Stimulated activated CD4-positive, alpha-beta T cell treated with anti-CD3 and anti-CD28 coated beads, Interleukin-15, amount 100 ng/mL, for 1 hour (primary cell): ENCODE measurements at regions not wholly inside any gene's neighbourhood (a gene's known extent, or its start where the extent isn't known, plus 50 kb on each side); places are given as distances from the start of the nearest gene placed in this dataset.

Source experiments
- DNase-seq, 2 donors: peaks; one replicate each; pipeline ENCODE4 v3.0.0-alpha.2; 2020; ENCODE audit warnings: low read depth in 1 of 2, low spot score in 1 of 2

DNA sequence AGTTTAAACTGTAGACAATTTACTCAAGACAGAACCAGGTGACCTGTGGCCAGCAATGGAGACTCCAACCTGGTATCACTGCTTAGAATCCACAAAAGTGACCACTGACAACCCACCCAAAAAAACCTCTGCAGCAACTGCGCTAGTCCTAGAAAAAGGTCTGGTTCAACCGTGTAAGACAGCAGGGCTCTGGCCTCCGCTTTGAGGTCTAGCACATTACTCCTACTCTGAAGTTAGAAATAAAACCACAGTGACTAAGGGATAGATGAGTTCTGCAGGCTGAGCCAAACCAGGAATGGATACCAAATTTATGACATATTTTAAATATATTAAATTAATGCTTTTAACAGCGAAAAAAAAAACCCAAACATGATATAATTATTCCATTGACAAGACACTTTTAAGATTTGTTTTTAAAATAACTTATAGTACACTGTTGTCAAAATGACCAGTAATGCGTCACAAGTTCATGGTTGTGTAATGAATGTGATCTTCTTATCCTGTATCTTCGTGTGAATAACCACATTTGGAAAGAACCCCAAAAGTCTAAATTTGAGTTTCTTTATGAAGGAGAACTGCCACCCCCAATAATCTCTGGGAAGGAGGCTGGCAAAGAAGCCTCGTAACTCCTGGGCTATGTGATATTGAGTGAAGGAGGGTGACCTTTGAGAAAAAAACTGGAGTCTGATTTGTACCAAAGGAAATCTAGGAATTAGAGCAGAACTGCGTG is 101.9 kb upstream of the SLC44A1 start:
- DNase-seq: no peak

DNA sequence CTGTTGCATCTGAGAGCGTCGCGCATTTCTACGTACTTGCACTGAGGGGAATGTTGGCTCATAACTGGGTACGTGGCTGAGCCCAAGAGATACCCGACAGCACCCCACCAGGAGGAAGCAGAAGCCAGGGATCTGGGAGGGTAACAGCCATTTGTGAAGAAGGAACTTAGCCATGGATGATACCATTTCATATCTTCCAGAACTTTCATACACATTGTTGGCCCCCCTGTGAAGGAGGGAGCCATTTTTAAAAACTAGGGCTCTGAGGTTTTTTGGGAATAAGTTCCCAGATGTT is 101.4 kb upstream of the SLC44A1 start:
- no peak for DNase-seq

DNA sequence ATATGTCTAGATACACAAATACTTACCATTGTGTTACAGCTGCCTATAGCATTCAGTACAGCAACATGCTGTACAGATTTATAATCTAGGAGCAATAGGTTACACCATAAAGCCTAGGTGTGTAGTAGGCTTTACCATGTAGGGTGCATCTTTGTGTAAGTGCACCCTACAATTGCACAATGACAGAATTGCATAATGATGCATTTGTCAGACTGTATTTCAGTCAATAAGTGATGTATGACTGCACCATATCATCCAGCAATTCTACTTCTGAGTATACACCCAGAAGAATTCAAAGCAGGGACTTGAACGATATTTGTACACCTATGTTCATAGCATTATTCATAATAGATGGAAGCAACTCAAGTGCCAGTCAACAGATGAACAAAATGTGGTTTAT is 100.4 kb upstream of the SLC44A1 start:
- DNase-seq: no peak

DNA sequence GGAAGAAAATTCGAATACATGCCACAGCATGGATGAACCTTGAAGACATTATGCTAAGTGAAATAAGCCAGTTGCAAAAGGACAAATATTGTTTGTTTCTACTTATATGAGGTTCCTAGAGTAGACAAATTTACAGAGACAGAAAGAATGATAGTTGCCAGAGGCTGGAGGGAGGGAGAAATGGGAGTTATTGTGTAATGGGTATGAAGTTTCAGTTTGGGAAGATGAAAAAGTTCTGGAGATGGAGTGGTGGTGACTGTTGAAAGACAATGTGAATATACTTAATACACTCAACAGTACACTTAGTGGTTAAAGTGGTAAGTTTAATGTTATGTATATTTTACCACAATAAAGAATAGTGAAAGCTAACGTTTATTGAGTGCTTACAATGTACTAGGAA is 99.6 kb upstream of the SLC44A1 start:
- no peak for DNase-seq

DNA sequence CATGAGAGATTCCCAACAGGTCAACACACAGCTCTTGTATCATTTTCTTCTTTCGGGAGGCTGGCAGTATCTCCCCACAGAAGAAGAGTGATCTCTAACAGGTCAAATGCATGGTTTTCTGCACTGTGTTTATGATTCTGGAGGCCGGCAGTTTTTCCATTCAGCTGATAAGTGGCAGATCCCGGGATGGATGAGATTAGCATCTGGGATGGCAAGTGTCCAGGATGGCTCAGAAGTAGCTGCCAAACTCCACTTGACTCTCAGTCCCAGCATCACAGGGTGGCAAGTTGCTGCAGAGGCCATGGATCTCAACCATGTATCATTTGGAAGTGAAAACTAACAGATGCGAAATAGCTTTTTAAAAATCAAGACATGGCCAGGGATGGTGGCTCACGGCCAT is 97.8 kb upstream of the SLC44A1 start:
- DNase-seq: no peak

DNA sequence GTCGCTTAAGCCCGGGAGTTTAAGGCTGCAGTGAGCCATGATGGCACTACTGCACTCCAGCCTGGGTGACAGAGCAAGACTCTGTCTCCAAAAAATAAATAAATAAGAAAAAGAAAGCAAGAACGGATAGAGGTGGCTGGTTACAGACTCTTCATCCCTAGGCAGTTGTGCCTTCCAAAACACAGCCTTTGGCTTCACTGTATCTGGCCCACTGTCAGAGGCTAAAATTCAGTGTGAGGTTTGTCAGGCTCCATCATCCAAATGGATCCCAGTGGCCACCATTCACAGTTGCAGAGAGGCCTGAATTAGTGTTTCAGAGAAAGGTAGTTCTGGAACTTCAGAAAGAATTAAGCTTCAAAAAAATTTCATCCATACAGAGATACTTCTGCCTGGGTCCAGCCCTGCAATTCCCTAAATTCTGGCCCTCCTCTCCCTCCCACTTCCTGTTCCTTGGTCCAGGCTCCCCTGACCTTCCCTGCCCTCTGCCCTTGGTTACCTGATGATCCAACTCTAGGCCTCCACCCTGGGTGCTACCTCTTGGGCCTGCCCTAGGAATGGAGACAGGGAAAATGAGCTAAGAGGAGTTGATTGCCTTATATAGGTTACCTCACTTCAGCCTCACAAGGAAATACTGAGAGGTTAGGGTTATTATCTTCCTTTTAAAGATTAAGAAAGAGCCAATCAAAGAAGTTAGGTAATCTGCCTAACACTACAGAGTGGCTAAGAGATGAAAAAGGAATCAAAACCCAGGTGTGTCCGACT is 97.2 kb upstream of the SLC44A1 start:
- no peak for DNase-seq

DNA sequence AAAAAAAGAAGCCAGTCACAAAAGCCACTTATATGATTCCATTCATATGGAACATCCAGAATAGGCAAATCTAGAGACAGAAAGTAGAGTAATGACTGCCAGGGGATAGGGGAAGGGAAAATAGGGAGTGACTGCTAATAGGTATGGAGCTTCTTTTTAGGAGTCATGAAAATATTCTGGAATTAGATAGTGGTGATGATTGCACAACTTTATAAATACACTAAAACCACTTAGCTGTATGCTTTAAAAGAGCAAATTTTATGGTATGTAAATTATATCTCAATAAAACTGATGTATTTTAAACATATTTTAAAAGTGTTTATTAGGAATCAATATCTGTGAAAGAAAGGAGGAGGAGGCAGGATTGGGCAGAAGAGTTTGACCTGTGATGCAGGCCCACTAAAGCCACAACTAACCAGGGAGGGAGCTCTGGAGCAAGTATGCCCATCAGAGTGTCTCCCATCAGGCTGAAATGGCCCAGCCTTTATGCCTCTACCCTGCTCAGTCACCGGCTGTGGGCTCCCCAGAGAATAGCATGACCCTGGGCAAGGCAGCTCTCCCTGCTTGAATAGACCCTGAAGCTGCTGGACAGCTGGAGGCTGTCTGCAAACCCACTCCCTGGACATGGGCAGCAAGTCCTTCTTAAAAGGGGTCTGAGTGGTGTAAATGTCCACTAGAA is 96.0 kb upstream of the SLC44A1 start:
- no peak for DNase-seq

DNA sequence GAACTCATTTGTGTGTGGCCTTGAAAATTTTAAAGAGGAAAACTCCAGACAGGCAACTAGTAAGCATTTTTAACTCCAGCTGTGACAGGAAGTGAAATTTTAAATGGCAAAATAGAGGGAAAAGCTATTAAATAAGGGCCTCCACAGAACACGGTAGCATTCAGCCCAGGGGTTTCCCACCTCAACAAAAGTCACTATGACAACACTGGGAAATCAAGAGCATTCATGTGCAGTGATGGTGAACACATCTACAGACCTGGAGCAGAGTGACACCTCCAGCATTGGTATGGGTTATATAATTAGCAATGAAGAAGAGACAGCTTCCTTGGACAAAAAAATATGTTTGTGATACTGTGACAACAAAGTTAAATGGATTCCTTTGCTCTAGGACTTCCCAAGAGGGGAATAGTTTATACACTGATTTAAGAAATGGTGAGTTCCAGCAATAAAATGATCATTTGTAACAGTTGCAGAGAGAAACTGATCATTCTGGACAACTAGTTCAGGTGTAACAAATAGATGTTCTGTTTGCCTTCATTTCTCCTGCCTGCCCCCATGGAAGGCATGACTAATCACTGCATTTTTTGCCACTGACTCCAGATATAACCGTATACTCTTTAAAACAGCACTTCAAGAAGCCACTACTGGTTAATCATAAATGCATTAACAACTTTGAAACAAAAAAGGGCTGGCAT is 93.3 kb upstream of the SLC44A1 start:
- DNase-seq: no peak

DNA sequence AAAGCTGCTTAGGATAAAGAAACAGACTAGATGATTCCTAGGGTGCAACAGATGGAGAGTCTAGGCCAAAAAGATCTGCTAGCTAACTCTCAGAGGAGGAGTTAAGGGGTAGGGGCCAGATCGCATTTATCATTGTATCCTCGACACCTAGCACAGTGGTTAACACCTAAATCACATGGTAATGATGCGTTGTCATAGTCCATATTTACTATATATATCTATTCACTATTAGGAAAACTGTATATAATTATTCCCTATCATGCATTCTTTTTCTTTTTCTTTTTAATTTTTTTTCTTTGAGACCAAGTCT is 92.8 kb upstream of the SLC44A1 start:
- no peak for DNase-seq

DNA sequence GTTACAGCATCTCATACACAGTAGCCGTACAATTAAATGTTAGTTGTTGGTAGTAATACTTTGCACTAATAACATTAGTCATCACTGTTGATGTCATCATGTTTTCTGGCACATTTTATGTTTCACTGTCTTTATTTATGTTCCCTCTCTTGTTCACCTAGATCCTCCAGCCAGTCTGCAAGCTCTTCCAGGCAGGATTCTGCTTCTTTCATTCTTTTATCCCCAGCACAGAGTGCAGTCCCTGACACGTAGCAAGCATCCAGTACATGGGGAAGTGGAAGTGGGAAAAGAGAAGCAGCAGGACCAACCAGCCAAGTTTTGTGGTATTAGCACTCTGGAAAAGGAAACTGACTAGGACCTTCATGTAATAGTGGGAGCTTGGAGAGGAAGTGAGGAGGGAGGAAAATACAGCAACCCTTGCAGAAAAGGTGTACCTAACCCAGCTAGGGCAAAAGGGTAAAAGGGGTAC is 89.7 kb upstream of the SLC44A1 start:
- no peak for DNase-seq

DNA sequence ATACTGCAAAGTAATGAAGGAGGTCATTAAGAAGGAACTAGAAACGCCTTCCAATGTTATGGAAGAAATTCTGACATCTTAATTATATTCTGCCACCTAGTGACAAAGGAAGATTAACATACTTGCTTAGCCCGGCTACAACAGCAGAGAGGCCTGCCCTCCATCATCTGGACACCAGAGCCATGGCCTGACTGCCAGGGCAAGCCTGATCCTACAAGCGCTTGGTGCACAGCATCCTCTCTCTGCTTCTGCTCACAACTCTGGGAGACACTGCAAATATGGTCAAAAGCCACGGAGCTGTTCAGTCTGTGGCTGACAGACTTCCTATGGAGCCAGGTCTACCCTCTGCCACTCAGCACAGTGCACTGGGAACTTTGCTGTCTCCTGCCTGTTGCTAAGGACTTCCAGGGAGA is 87.3 kb upstream of the SLC44A1 start:
- no peak for DNase-seq

DNA sequence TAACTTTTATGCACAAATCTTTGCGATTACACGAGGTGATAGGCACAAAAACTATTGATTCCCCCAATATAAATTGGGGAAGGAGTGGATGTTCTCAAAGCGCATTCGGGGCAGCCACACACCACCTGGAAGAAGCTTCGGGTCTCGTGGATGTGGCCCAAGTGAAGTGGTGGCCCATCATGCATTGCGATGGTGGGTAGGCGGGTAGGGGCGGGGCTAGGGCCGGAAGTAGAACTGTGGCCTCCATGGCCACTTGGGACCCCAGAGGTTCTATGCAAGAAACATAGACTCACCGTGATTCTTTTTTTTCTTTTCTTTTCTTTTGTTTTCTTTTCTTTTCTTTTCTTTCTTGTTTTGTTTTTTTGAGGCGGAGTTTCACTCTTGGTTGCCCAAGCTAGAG is 86.4 kb upstream of the SLC44A1 start:
- DNase-seq: no peak

DNA sequence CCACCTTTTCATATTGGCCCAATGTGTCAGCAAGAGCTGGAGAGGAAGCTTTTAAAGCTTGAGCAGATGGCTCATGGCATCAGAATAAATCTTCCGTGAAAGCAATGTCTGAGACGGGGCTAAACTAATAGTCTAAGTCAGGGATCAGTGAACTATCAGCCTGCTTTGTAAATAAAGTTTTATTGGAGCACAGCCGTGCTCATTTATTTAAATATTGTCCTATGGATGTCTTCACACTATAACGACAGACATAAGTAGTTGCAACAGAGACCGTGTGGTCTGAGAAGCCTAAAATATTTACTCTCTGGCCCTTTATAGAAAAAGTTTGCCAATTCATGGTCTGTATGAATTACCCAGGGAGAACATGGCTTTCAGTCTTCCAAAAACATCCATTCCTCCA is 85.6 kb upstream of the SLC44A1 start:
- DNase-seq: no peak

DNA sequence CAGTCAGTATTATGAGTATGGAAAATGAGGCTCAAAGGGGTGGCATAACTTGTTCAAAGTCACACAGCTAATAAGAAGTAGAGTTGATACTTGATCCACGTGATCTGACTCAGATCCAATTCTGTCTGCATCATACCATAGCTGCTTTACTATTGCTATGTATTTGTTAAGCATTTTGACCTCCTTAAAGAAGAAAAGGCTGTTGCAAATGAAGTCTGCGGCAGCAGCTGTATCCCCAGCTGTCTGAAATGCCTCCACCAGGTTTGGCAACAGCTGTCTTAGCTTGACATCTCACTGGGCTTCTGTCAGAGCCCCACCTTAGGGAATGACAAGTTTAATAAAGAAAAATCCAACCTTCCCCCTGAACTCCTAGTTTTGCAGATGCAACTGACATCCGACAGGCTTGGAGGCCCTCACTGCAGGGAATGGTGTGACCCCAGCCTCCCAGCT is 75.6 kb upstream of the SLC44A1 start:
- DNase-seq: no peak

DNA sequence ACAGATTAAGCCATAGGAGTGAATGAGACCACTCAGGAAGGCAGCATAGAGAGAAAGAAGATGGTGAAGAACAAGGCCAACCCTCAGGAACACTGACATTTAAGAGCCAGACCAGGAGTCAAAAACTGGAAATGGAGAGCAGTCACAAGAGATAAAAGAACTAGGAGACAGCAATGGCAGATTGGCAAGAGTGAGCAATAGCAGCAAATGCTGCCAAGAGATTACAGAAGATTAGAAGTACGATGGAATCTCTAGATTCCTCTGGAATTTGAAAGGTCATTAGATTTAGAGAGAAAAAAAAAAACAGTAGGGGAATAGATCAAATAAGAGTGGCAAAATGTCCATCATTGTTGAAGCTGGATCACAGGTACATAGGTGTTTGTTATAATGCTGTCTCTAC is 73.4 kb upstream of the SLC44A1 start:
- no peak for DNase-seq

DNA sequence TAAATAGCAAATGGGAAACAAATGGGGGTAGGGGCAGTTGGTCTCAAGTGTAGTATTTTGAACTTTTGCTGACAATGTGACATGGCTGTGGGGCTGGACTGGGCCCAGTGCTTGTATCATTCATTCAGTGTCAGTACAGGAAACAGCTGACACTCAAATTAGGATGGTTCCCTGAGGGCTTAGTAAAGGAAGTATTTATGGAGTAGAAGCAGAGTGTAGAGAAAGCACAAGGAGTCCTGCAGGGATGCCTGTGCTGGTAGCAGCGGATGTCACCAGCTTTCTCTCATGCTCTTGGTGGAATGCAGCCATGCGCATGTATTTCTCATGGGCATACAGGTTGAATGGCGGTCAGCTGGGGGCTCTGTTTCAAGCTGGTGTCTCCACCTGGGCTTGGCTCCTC is 72.9 kb upstream of the SLC44A1 start:
- DNase-seq: no peak

DNA sequence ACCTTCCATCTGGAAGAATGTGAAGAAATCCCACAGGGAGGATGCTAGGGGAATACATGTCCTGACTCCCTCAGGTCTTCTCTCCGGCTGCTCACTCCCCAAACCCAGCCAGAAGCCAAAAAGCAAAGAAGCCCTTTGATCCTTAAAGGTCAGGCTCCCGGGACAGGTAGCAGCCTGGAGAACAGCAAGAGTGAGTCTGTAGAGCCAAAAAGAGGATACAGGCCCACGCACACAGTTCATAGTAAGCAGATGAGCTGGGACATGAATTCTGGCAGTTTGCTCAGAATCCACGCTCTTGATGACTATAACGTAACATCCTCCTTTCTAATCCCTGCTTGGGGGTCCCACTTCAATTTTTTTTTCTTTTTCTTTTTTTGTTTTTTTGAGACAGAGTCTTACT is 72.0 kb upstream of the SLC44A1 start:
- no peak for DNase-seq

DNA sequence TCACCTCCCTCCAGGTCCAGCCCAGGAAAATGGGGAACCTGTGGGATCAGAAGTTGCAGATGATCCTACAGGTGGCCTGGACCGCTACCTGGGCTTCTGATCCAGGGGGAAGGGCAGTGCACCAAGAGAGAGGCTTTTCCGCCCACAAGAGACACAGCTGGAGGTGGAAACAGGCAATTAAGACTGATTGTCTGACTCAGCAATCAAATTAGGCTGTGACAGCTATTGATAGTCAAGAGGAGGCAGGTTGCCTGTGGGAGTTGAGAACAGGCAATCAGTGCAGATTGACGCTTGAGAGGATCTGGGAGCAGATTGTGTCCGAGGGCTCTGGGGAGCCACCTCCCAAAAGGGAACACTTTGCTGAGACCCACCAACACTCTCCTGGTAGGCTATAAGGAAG is 71.1 kb upstream of the SLC44A1 start:
- no peak for DNase-seq

DNA sequence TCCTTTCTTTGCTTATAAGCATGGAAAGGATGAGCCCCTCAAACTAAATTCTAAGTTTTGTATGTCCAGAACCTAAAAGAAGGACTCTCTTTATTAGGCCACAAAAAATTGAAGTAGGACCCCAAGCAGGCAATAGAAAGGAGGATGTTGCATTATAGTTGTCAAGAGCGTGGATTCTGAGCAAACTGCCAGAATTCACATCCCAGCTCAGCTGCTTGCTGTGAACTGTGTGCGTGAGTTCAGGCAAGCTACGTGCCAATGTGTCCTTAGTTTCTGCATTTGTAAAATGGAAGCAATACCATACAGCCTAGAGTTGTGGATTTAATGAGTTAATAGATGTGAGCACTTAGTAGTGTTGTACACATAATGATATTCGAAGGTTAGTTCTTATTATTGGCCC is 70.6 kb upstream of the SLC44A1 start:
- no peak for DNase-seq

DNA sequence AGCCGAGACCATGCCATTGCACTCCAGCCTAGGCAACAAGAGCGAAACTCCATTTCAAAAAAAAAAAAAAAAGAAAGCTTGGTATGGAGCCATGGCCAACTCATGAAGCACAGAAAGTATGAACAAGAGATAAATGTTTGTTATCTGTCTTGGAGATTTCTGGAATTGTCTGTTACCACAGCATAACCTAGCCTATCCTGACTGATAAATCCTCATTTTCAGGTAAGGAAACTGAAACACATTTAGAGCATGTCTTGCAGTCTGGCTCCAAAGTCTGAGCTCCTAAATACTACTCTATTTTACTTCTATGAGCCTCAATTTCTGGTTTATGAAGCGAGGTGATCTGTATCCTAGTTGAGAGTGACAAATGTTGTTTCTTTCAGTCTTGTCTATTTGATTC is 68.3 kb upstream of the SLC44A1 start:
- DNase-seq: no peak

DNA sequence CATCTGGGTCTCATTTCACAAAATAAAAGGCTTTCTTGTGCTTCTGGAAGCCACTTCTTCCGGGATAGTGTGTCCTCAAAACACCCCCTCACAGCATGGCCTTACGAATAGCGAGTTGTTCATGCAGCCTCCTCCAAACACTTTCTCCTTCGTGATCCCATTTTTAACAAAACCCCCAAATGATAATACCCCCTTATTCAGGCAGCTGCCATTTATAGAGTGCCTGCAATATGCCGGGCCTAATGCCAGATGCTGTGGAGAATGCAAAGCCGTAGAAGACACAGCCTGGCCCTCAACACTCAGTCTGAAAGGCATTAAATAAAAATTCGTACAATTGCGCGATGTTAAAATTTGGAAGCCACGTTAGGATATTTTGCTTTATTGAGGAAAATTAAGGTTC is 66.4 kb upstream of the SLC44A1 start:
- no peak for DNase-seq

DNA sequence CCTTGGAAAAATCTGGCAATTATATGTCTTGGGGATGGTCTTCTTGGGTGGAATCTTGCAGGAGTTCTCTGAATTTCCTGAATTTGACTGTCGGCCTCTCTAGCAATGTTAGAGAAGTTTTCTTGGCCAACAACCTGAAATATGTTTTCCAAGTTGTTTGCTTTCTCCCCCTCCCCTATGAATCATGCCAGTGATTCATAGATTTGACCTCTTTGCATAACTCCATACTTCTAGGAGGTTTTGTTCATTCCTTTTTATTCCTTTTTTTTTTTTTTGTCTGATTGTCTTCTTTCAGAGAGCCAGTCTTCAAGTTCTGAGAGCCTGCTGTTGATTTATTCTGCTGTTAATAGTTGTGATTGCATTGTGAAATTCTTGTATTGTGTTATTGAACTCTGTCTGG is 56.7 kb upstream of the SLC44A1 start:
- DNase-seq: no peak
